HL-60 (cell line): ENCODE measurements at regions not wholly inside any gene's neighbourhood (a gene's known extent, or its start where the extent isn't known, plus 50 kb on each side); places are given as distances from the start of the nearest gene placed in this dataset.

ENCODE experiments used
- GABPA ChIP-seq: IDR thresholded peaks from 2 replicates; pipeline ENCODE4 v1.6.1; 2012; ENCODE audit warnings: low read depth
- TF ChIP-seq, protein P1 (sequence below): IDR thresholded peaks from one replicate; pipeline ENCODE4 v1.5.1; 2011; ENCODE audit warnings: low read length, control low read depth, inconsistent platforms; ENCODE audit not compliant: insufficient read depth
- TF ChIP-seq, protein P2 (sequence below): IDR thresholded peaks from 2 replicates; pipeline ENCODE4 v1.6.1; 2012; ENCODE audit warnings: low read depth; ENCODE audit not compliant: insufficient replicate concordance

DNA sequence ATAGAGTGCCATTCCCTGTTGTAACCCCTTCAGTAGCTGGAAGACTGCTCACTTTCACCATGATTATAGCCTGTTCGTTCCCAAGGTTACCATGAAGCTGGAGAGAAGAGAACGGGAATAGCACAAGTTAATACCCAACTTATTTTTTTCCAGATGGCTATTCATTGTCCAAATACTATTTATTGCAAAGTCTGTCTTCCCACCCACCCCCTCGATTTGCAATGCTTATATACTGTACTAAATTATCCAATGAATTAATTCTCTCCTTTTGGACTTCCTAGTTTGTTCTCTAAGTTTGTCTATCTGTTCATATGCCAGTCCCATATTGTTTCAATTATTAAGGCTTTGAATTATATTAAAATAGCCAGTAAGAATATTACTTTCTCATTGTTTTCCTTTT lies 231.0 kb downstream of the RAB11FIP4 start:
- TF ChIP-seq, protein P1, sequence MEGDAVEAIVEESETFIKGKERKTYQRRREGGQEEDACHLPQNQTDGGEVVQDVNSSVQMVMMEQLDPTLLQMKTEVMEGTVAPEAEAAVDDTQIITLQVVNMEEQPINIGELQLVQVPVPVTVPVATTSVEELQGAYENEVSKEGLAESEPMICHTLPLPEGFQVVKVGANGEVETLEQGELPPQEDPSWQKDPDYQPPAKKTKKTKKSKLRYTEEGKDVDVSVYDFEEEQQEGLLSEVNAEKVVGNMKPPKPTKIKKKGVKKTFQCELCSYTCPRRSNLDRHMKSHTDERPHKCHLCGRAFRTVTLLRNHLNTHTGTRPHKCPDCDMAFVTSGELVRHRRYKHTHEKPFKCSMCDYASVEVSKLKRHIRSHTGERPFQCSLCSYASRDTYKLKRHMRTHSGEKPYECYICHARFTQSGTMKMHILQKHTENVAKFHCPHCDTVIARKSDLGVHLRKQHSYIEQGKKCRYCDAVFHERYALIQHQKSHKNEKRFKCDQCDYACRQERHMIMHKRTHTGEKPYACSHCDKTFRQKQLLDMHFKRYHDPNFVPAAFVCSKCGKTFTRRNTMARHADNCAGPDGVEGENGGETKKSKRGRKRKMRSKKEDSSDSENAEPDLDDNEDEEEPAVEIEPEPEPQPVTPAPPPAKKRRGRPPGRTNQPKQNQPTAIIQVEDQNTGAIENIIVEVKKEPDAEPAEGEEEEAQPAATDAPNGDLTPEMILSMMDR: no peak
- TF ChIP-seq, protein P2, sequence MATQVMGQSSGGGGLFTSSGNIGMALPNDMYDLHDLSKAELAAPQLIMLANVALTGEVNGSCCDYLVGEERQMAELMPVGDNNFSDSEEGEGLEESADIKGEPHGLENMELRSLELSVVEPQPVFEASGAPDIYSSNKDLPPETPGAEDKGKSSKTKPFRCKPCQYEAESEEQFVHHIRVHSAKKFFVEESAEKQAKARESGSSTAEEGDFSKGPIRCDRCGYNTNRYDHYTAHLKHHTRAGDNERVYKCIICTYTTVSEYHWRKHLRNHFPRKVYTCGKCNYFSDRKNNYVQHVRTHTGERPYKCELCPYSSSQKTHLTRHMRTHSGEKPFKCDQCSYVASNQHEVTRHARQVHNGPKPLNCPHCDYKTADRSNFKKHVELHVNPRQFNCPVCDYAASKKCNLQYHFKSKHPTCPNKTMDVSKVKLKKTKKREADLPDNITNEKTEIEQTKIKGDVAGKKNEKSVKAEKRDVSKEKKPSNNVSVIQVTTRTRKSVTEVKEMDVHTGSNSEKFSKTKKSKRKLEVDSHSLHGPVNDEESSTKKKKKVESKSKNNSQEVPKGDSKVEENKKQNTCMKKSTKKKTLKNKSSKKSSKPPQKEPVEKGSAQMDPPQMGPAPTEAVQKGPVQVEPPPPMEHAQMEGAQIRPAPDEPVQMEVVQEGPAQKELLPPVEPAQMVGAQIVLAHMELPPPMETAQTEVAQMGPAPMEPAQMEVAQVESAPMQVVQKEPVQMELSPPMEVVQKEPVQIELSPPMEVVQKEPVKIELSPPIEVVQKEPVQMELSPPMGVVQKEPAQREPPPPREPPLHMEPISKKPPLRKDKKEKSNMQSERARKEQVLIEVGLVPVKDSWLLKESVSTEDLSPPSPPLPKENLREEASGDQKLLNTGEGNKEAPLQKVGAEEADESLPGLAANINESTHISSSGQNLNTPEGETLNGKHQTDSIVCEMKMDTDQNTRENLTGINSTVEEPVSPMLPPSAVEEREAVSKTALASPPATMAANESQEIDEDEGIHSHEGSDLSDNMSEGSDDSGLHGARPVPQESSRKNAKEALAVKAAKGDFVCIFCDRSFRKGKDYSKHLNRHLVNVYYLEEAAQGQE: no peak
- TF ChIP-seq GABPA: no peak
